ENCODE measurements at regions not wholly inside any gene's neighbourhood (a gene's known extent, or its start where the extent isn't known, plus 50 kb on each side); places are given as distances from the start of the nearest gene placed in this dataset.
"Not testable (repeated sequence)": the region's sequence is repeated elsewhere in the genome, so short reads cannot be mapped to it uniquely, and the experiment has no call there.

GRCh38 chr6:81875782-81876293 lies 123.4 kb upstream of the TENT5A start:
- no peak overlapping the region for H3K4me3 ChIP-seq (ENCODE audit: low read depth, low read length)

GRCh38 chr6:81869749-81870508 lies 117.4 kb upstream of the TENT5A start:
- H3K4me3 ChIP-seq (ENCODE audit: low read depth, low read length); CTCF ChIA-PET; H3K27ac ChIP-seq (ENCODE audit: extremely low read depth, low read depth, low read length); H3K9me3 ChIP-seq (ENCODE audit: control insufficient read depth, insufficient read depth, low read depth, low read length); POLR2A ChIA-PET; H3K36me3 ChIP-seq (ENCODE audit: control insufficient read depth in 2 of 2, insufficient read depth in 1 of 2, low read length in 2 of 2); H3K4me1 ChIP-seq (ENCODE audit: control insufficient read depth, insufficient read depth, low read length): not testable (repeated sequence)

More at GRCh38 chr6:81875782-81876293, 123.4 kb upstream of the TENT5A start:
- Histone ChIP-seq H3K36me3 (ENCODE audit: control insufficient read depth in 2 of 2, insufficient read depth in 1 of 2, low read length in 2 of 2) (no peaks in the 10 kb centered on the region), H3K4me1 (ENCODE audit: control insufficient read depth, insufficient read depth, low read length) (no peaks in the 10 kb centered on the region), H3K27ac (ENCODE audit: extremely low read depth, low read depth, low read length) (no peak overlapping the region), H3K9me3 (ENCODE audit: control insufficient read depth, insufficient read depth, low read depth, low read length) (no peaks in the 10 kb centered on the region)
- POLR2A ChIA-PET: no interaction called here
- CTCF ChIA-PET: interaction anchor here (0.7 kb wide), 1 partner anchor 769 kb away, joined by 4 read pairs; no protein-coding TSS in a partner anchor
- no peak for TF ChIP-seq ZNF639 (tag by site-specific recombination; IDR thresholded peaks at IDR 0.05)
- TF ChIP-seq ZSCAN5A (tag by site-specific recombination; IDR thresholded peaks at IDR 0.05): no peak
- TF ChIP-seq TCF7L2 (IDR thresholded peaks at IDR 0.05; ENCODE audit: borderline replicate concordance, low read depth, low read length): no peak
- no peak for TF ChIP-seq ZNF514 (tag by site-specific recombination; IDR thresholded peaks at IDR 0.05)
- TF ChIP-seq ZNF626 (tag by site-specific recombination; IDR thresholded peaks at IDR 0.05): no peak
- no peak for TF ChIP-seq SETDB1 (IDR thresholded peaks at IDR 0.05; ENCODE audit: insufficient read length, low read length)
- no peak for TF ChIP-seq ZNF2 (tag by site-specific recombination; IDR thresholded peaks at IDR 0.05)

GRCh38 chr6:81865712-81866111 lies 113.2 kb upstream of the TENT5A start:
- H3K4me3 ChIP-seq (ENCODE audit: low read depth, low read length): no peak overlapping the region
- TF ChIP-seq ZNF398 (tag by site-specific recombination; IDR thresholded peaks at IDR 0.05) (peak; percentile 31; the same call in 1 of the 2 replicates), PBX3 (CRISPR knock-in tag; IDR thresholded peaks at IDR 0.05) (no peak), ZNF560 (tag by site-specific recombination; IDR thresholded peaks at IDR 0.05; ENCODE audit: borderline replicate concordance) (no peak), YY2 (tag by site-specific recombination; IDR thresholded peaks at IDR 0.05) (no peak), ZNF426 (tag by site-specific recombination; IDR thresholded peaks at IDR 0.05) (no peak), ZNF112 (tag by site-specific recombination; IDR thresholded peaks at IDR 0.05) (no peak), ZNF518A (tag by site-specific recombination; conservative IDR thresholded peaks at IDR 0.05; ENCODE audit: low read depth) (no peak), ZNF660 (tag by site-specific recombination; IDR thresholded peaks at IDR 0.05) (peak; percentile 83), ZBTB20 (tag by site-specific recombination; IDR thresholded peaks at IDR 0.05) (peak; percentile 74), ELK4 (IDR thresholded peaks at IDR 0.05; ENCODE audit: borderline replicate concordance, low read depth, low read length) (no peak)
- no peaks in the 10 kb centered on the region for H3K4me1 ChIP-seq (ENCODE audit: control insufficient read depth, insufficient read depth, low read length)
- ChIA-PET CTCF (no interaction called here), POLR2A (interaction anchor here (1.1 kb wide), 1 partner anchor 113 kb away, joined by 3 read pairs; the partner anchor contains the start of gene TENT5A)
- H3K9me3 ChIP-seq (ENCODE audit: control insufficient read depth, insufficient read depth, low read depth, low read length): no peaks in the 10 kb centered on the region
- H3K27ac ChIP-seq (ENCODE audit: extremely low read depth, low read depth, low read length): no peak overlapping the region
- H3K36me3 ChIP-seq (ENCODE audit: control insufficient read depth in 2 of 2, insufficient read depth in 1 of 2, low read length in 2 of 2): no peaks in the 10 kb centered on the region

Data from HEK293 (cell line).